ENCODE measurements at regions not wholly inside any gene's neighbourhood (a gene's known extent, or its start where the extent isn't known, plus 50 kb on each side); places are given as distances from the start of the nearest gene placed in this dataset.

- Histone ChIP-seq H3K27me3 (no peaks in the 10 kb centered on the region), H3K36me3 (replicated peaks in 1 of 2) (no peaks in the 10 kb centered on the region), H3K4me3 (no peak overlapping the region), H3K27ac (peak overlapping the region in 3 of 5 donors; percentile 35 to 84 (median 63)), H3K9me3 (replicated peaks in 1 of 3) (no peaks in the 10 kb centered on the region), H3K4me1 (replicated peaks in 1 of 2) (peaks cover 9 to 36% of the 10 kb centered on the region in 2 donors)
- no peak for TF ChIP-seq CTCF (IDR thresholded peaks at IDR 0.05)
- TF ChIP-seq POLR2A (IDR thresholded peaks at IDR 0.05) = no peak
- no peak for DNase-seq
- intact Hi-C loops (cut with DNase I) = no loop called here
- 59 to 75% (median 70%) methylated on average over 11 of the region's 11 CpGs for WGBS, 4 donors
Observed at GRCh38 chr21:38752051-38752505, 53.7 kb upstream of the ETS2 start.

- Histone ChIP-seq H3K4me1 (replicated peaks in 1 of 2) (peaks cover 9 to 36% of the 10 kb centered on the region in 2 donors), H3K36me3 (replicated peaks in 1 of 2) (no peaks in the 10 kb centered on the region), H3K27me3 (no peaks in the 10 kb centered on the region), H3K27ac (peak overlapping the region in 3 of 5 donors; percentile 12 to 84 (median 63)), H3K9me3 (replicated peaks in 1 of 3) (no peaks in the 10 kb centered on the region), H3K4me3 (no peak overlapping the region)
- no peak for DNase-seq
- intact Hi-C loops (cut with DNase I) = no loop called here
- WGBS, 4 donors = 62 to 80% (median 64%) methylated on average over 3 of the region's 3 CpGs
- TF ChIP-seq POLR2A (IDR thresholded peaks at IDR 0.05) (no peak), CTCF (IDR thresholded peaks at IDR 0.05) (no peak)
Observed at GRCh38 chr21:38753114-38753513, 52.6 kb upstream of the ETS2 start.

- WGBS, 4 donors = 47 to 52% (median 51%) methylated on average over 4 of the region's 4 CpGs
- no peaks in the 10 kb centered on the region for H3K36me3 ChIP-seq (replicated peaks in 1 of 2)
- peak overlapping the region in 2 of 5 donors; percentile 22 to 26 for H3K27ac ChIP-seq
- no peaks in the 10 kb centered on the region for H3K27me3 ChIP-seq
- H3K9me3 ChIP-seq (replicated peaks in 1 of 3) = no peaks in the 10 kb centered on the region
- no peak for DNase-seq
- H3K4me3 ChIP-seq = no peak overlapping the region
- H3K4me1 ChIP-seq (replicated peaks in 1 of 2) = peaks cover 9 to 36% of the 10 kb centered on the region in 2 donors
- no peak for TF ChIP-seq POLR2A (IDR thresholded peaks at IDR 0.05)
- no peak for TF ChIP-seq CTCF (IDR thresholded peaks at IDR 0.05)
- intact Hi-C loops (cut with DNase I) = no loop called here
Observed at GRCh38 chr21:38753557-38753971, 52.2 kb upstream of the ETS2 start.
